Embryonic facial prominence (tissue), 1 donor: ENCODE measurements at regions not wholly inside any gene's neighbourhood (a gene's known extent, or its start where the extent isn't known, plus 50 kb on each side); places are given as distances from the start of the nearest gene placed in this dataset.
A peak's percentile ranks its signal among the peaks of the same experiment; 100 is the strongest.

Experiments used
- DNase-seq: peaks from one replicate; pipeline ENCODE4 v3.0.0-alpha.2; 2016; ENCODE audit errors: extremely low spot score

- DNase-seq: no peak
Measured at GRCh38 chr9:105828171-105828570, 133.8 kb downstream of the TMEM38B start.

DNA sequence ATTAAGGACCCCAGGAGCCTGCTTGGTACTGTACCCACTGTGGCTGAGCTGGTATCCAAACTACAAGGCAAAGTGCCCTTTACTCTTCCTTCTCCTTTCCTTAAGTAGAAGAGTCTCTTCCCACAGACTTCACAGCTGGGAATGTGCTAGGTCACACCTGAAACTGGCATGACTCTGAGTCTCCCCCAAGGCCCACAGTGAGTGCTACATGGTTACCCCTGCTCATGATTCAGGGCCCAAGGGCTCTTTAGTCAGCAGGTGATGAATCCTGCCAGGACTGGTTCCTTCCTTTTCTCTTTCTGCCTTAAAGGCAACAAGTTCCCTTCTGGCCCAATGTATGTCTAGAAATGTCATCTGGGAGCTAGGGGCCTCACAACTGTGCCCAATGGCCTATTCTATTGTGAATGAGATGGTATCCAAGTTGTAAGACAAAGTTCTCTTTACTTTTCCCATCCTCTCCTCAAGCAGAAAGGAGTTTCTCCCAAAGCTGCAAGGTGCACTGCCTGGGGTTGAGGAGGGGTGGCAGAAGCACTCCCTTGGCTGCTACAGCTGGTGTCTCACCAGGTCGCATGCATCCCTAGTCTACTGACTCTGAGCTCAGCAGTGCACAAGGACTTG lies 134.4 kb downstream of the TMEM38B start:
- no peak for DNase-seq

DNA sequence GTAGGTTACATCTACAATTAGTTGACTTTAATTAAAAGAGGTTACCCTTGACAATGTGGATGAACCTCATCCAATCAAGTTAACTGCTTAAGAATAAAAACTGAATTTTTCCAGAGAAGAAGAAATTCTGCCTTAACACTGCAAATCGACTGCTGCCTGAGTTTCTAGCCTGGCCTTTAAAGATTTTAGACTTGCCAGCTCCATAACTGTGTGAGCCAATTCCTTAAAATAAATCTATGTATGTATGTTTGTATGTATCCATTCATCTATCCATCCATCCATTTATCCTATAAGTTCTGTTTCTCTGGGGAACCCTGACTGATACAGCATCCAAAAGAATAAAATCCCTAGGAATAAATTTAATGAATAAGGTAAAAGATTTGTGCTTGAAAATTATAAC lies 136.1 kb downstream of the TMEM38B start:
- no peak for DNase-seq

DNA sequence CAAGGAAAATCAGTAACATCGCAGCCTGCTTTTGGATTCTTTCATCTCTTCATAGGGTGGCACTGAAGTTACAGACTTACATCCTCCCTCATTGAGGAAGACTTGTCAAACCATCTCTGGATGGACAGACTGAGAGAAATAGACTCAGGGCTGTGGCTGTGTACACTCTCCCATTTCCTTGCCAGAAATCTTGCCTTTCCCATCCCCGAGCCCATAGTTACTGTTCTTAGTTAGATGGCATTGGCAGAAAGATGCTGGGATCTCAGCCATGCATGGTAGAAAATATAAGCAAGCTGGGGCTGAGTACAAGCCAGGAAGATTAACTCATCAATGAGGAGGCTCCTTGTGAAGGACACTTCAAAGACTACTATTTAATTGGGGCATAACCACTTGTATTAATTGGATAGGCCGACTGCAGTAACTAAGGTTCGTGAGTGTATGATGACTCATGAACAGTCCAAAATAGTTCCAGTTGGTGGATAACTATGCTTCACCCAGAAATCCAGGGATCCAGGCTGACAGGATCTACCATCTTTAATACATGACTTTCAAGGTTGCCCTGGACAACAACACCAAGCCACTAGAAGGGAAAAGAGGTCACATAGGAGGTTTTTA lies 137.9 kb downstream of the TMEM38B start:
- no peak for DNase-seq

DNA sequence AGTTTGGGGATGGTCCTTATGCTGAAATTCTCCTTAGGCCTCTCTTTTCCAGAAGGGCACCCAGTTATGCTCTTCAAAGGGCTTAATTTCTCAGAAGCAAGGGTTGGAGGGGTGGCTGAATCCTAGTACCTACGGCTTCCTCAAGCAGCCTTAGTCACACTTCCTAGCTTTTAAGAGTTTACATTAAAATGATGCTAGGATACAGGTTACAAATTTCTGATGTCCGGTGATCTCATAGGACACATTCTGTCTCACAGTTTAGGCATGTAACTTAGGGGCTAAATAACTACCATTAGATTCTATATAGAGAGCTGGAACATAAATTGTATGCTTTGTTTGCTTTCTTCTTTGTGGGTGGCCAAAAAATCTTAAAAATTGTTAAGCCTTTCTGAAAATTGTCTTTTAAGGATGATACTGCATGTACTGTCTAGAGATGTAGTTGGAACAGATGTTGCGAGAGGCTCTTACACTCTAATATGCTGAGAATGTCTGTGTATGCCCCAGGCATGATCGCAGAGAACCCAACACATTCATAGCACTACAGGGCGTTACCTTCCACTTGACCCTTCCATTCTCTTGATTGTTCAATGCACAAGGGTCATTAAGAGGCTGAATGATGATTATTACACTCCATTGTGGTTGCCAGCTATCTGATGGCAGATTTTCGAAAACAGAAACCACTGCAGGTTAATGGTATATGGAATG lies 139.1 kb downstream of the TMEM38B start:
- DNase-seq: no peak

GRCh38 chr9:105834404-105834803 lies 140.1 kb downstream of the TMEM38B start:
- DNase-seq: no peak

- no peak for DNase-seq
Measured at GRCh38 chr9:105835721-105836120, 141.4 kb downstream of the TMEM38B start.

- DNase-seq: no peak
Measured at GRCh38 chr9:105836936-105837660, 142.8 kb downstream of the TMEM38B start.

- no peak for DNase-seq
Measured at GRCh38 chr9:105841562-105841961, 147.2 kb downstream of the TMEM38B start.

DNA sequence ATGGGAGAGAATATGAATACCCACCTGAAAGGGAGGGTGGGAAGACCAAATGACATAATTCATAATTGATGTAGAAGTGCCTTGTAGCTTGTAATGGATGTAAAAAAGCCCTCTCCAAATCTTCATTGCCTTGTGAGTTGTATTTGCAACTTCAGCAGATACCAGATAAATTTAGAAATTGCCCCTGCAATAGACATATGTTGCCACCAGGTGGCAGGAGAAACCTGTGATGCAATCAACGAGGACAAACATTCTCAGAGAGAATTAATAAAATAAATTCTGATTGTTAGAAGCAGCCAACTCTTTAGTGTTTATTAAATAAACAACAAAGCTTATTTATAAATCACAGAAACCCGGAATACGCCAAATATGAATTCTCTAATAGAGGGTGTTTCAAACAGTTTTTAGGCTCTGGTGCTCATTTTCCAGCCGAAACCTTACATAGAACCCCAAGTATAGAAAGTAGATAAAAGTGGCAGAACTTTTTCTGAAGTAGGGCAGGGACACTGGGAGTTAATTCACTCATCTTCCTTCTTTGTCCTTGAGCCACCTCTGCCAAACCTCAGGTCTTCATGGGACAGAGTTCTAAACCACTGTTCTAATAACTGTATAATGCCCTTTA lies 147.8 kb downstream of the TMEM38B start:
- DNase-seq: peak; percentile 42

- DNase-seq: no peak
Measured at GRCh38 chr9:105846825-105847224, 152.5 kb downstream of the TMEM38B start.

- no peak for DNase-seq
Measured at GRCh38 chr9:105850852-105851500, 156.6 kb downstream of the TMEM38B start.

DNA sequence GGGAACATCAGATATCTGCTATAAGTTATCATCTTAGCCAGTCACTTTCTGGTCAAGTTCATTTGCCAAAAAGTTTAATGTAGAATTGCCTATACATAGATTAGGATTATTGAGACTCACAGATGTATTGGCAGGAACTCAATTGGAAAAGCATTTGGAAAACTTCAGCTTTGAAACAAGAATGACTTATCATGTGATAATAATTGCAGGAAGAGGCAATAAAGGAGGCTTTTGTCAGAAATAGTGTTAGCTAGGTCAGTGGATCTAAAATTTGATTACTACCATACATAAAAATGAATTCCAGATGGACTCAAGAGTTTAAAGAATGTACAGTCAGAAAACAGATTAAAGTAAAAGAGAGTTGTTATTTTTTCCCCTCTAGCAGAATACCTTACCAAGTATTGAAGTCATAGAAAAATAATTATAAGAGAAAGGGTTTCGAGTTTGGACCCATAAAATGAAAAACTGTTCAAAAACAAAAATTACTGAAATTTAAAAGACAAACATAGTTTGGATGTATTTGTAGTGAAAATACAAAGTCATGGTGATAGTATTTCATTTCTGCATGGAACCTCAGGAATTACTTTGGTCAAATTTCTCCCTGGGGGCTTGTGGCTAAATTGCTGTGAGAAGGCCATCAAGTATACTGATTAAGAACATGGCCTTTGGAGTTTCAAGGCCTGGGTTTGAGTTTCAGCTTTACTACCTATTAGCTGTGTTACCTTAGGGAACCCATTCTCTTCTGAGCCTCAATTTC lies 159.9 kb downstream of the TMEM38B start:
- DNase-seq: peak; percentile 27

DNA sequence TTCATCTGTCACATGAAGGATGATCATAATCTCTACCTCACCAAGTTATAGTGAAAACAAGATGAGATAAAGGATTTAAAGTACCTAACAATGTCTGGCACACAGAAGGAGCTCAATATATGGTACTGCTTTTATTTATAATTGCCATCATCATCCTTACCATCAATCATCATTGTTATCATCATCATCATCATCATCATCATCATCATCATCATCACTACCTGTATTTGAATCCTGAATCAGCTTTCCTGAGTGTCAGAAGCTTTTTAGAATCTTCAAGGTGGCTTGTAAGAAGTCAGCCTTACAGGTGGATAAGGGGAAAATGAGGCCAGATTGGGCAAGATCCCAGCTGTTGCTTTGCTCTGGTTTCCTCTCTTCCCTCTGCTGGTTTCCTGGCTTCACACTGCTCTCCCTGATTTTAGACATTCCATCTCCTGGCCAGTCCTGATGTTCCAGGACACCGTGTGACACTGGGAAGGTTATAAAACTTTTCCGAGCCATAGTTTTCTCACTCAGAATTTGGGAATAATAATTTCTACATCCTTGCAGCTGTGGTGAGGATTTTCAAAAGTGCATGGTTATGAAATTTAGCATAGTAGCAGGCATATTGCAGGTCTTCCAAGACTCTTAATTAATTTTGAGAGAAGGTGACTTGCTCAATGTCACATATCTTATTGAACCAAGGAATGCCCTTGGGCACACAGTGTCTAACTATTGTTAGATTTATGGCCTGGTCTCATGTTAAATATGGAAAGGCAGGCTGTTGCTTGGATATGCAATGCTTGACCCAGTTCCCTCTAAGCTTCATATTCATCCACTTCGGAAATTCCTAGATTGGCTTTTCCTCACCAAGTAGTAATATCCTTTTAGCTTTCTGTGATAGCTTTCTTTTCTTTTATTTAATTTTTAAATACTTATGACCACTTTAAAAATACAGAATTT lies 160.7 kb downstream of the TMEM38B start:
- DNase-seq: no peak

DNA sequence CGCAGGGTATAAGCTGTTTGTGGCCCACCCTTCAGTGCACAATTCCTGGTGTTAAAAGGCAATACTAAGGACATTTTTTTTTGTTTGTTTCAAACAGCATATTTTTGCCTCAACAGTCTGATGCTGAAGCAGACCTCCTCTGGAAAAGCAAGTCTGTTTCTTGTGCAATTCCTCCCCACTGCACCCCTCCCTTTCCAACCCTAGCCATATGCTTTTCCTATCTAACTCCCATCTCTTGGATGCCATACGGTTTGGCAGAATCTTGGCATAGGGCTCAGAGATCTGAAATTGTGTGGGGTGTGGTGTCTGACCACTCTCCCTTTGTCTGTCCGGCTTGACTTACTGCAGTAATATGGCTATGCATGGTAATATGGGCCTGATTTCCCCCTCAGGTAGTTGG lies 161.6 kb downstream of the TMEM38B start:
- DNase-seq: no peak

GRCh38 chr9:105858006-105858690 lies 163.8 kb downstream of the TMEM38B start:
- no peak for DNase-seq

- no peak for DNase-seq
Measured at GRCh38 chr9:105858877-105859276, 164.5 kb downstream of the TMEM38B start.

GRCh38 chr9:105859428-105860091 lies 165.2 kb downstream of the TMEM38B start:
- no peak for DNase-seq

DNA sequence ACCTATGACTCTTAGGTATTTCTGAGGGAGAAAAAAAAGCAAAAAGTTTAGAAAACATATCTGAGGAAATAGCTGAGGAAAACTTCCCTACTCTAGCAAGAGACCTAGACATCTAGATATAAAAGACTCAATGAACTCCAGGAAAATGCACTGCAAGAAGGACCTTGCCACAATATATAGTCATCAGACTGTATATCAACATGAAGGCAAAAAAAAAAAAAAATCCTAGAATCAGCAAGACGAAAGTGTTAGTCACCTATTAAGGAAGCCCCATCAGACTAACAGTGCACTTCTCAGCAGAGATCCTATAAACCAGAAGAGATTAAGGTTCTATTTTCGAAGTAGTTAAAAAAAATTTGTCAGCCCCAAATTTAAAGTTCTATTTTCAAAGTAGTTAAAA lies 166.2 kb downstream of the TMEM38B start:
- no peak for DNase-seq
